Sigmoid colon (tissue), 6 donors: ENCODE measurements at regions not wholly inside any gene's neighbourhood (a gene's known extent, or its start where the extent isn't known, plus 50 kb on each side); places are given as distances from the start of the nearest gene placed in this dataset.

Experiments
- DNase-seq: peaks from one replicate; pipeline ENCODE4 v3.0.0-alpha.2; 2019
- H3K27ac ChIP-seq, 4 donors: fragments of 200-600 bp; sonication (generic); one replicate each; pipeline ENCODE4 v1.5.1; 2016 to 2019; ENCODE audit warnings: mild to moderate bottlenecking in 1 of 4
- H3K27me3 ChIP-seq, 3 donors: fragments of 200-600 bp; sonication (generic); one replicate each; pipeline ENCODE4 v1.5.1; 2019; ENCODE audit warnings: mild to moderate bottlenecking in 1 of 3
- H3K36me3 ChIP-seq, 4 donors: fragments of 200-600 bp; sonication (generic); one replicate each; pipeline ENCODE4 v1.5.1; 2016 to 2019
- H3K4me1 ChIP-seq, 4 donors: fragments of 200-600 bp; sonication (generic); one replicate each; pipeline ENCODE4 v1.5.1; 2017 to 2019
- H3K4me3 ChIP-seq, 4 donors: fragments of 200-600 bp; sonication (generic); one replicate each; pipeline ENCODE4 v1.5.1; 2017 to 2019; ENCODE audit warnings: mild to moderate bottlenecking in 2 of 4, moderate library complexity in 1 of 4
- H3K9me3 ChIP-seq, 4 donors: fragments of 200-600 bp in 3 of 4; sonication (generic) in 3 of 4; one replicate each; pipeline versions ENCODE4 v1.5.1 to v1.6.1; 2013 to 2019
- CTCF ChIP-seq, 4 experiments: fragments of 450-650 bp in 3 of 4; fragments of 200-600 bp in 1 of 4; IDR thresholded peaks; one replicate each; pipeline ENCODE4 v1.5.1; 2016 to 2019; ENCODE audit warnings: antibody characterized with exemption in 4 of 4, mild to moderate bottlenecking in 3 of 4, moderate library complexity in 2 of 4
- EP300 ChIP-seq, 4 donors: sonication (generic); formaldehyde crosslinking; IDR thresholded peaks; one replicate each; pipeline ENCODE4 v1.6.1; 2017; ENCODE audit warnings: antibody characterized with exemption in 4 of 4
- POLR2A ChIP-seq, 2 donors: fragments of 450-650 bp; IDR thresholded peaks; one replicate each; pipeline ENCODE4 v1.6.1; 2016; ENCODE audit warnings: antibody characterized with exemption in 2 of 2, mild to moderate bottlenecking in 2 of 2, moderate library complexity in 2 of 2
- POLR2AphosphoS5 ChIP-seq, 4 donors: sonication (generic); formaldehyde crosslinking; IDR thresholded peaks; one replicate each; pipeline ENCODE4 v1.6.1; 2017; ENCODE audit warnings: antibody characterized with exemption in 4 of 4
- WGBS, 2 donors: extraction: QIAGEN DNeasy Blood & Tissue Kit; methylation state at CpG; one replicate each; pipeline ENCODE4 v1.1.7; 2013; 5-methylcytosine and 5-hydroxymethylcytosine counted together
- intact Hi-C: fragments of 100-400 bp; cut with DNase I; formaldehyde crosslinking; loops from one replicate; pipeline ENCODE4 v1.15.1; 2023
- donor health status: healthy with polysubstance abuse.
- donor health status: healthy.

GRCh38 chr10:78585952-78586351 lies 482.8 kb upstream of the ZMIZ1 start:
- Histone ChIP-seq H3K4me1 (peaks cover 0 to 55% (median 44%) of the 10 kb centered on the region in 4 donors), H3K4me3 (no peak overlapping the region), H3K36me3 (no peaks in the 10 kb centered on the region), H3K27ac (peak overlapping the region in 3 of 4 donors; percentile 64 to 76 (median 73)), H3K9me3 (no peaks in the 10 kb centered on the region), H3K27me3 (no peaks in the 10 kb centered on the region)
- DNase-seq, result no peak
- intact Hi-C loops, result no loop called here
- WGBS, 2 donors, result 47 to 75% methylated on average over 4 of the region's 4 CpGs
- TF ChIP-seq POLR2A (IDR thresholded peaks at IDR 0.05), result no peak
- no peak for TF ChIP-seq EP300 (IDR thresholded peaks at IDR 0.05)
- TF ChIP-seq POLR2AphosphoS5 (IDR thresholded peaks at IDR 0.05), result no peak
- TF ChIP-seq CTCF (IDR thresholded peaks at IDR 0.05), result no peak

GRCh38 chr10:78588194-78588811 lies 480.5 kb upstream of the ZMIZ1 start:
- Histone ChIP-seq H3K9me3 (no peaks in the 10 kb centered on the region), H3K36me3 (no peaks in the 10 kb centered on the region), H3K4me3 (no peak overlapping the region), H3K4me1 (peaks cover 0 to 55% (median 41%) of the 10 kb centered on the region in 4 donors), H3K27me3 (no peaks in the 10 kb centered on the region), H3K27ac (peak overlapping the region; percentile 44 to 70 (median 67))
- intact Hi-C loops, result no loop called here
- peak; percentile 76 for DNase-seq
- TF ChIP-seq POLR2A (IDR thresholded peaks at IDR 0.05) (no peak), POLR2AphosphoS5 (IDR thresholded peaks at IDR 0.05) (peak in 3 of 4 donors; percentile 9 to 70 (median 64))
- 50 to 64% methylated on average over 9 of the region's 9 CpGs for WGBS, 2 donors

- Histone ChIP-seq H3K27ac (no peak overlapping the region), H3K27me3 (no peaks in the 10 kb centered on the region), H3K4me1 (peaks cover 0 to 49% (median 33%) of the 10 kb centered on the region in 4 donors), H3K9me3 (no peaks in the 10 kb centered on the region), H3K4me3 (no peak overlapping the region), H3K36me3 (no peaks in the 10 kb centered on the region)
- WGBS, 2 donors, result 30 to 78% methylated on average over 3 of the region's 3 CpGs
- intact Hi-C loops, result no loop called here
- DNase-seq, result no peak
- TF ChIP-seq EP300 (IDR thresholded peaks at IDR 0.05), result no peak
- no peak for TF ChIP-seq CTCF (IDR thresholded peaks at IDR 0.05)
- TF ChIP-seq POLR2A (IDR thresholded peaks at IDR 0.05), result no peak
These were observed 479.1 kb upstream of the ZMIZ1 start for GRCh38 chr10:78589687-78590086.

- intact Hi-C loops, result no loop called here
- no peak overlapping the region for H3K4me3 ChIP-seq
- WGBS, 2 donors, result 93 to 94% methylated on average over 2 of the region's 2 CpGs
These were observed 477.7 kb upstream of the ZMIZ1 start for GRCh38 chr10:78591066-78591465.

More at GRCh38 chr10:78591066-78591465, 477.7 kb upstream of the ZMIZ1 start:
- no peak for TF ChIP-seq EP300 (IDR thresholded peaks at IDR 0.05)
- TF ChIP-seq CTCF (IDR thresholded peaks at IDR 0.05), result no peak
- no peak for TF ChIP-seq POLR2A (IDR thresholded peaks at IDR 0.05)
- no peak for TF ChIP-seq POLR2AphosphoS5 (IDR thresholded peaks at IDR 0.05)
- Histone ChIP-seq H3K4me1 (peaks cover 0 to 35% (median 23%) of the 10 kb centered on the region in 4 donors), H3K27ac (no peak overlapping the region), H3K9me3 (no peaks in the 10 kb centered on the region), H3K27me3 (no peaks in the 10 kb centered on the region), H3K36me3 (no peaks in the 10 kb centered on the region)
- no peak for DNase-seq
